ENCODE measurements at regions not wholly inside any gene's neighbourhood (a gene's known extent, or its start where the extent isn't known, plus 50 kb on each side); places are given as distances from the start of the nearest gene placed in this dataset.

- Histone ChIP-seq H3K27ac (no peak overlapping the region), H3K4me3 (no peak overlapping the region), H3K36me3 (ENCODE audit: insufficient read depth, low read length) (no peaks in the 10 kb centered on the region), H3K9ac (ENCODE audit: insufficient read length) (no peak overlapping the region), H3K9me3 (ENCODE audit: low read depth, low read length) (no peaks in the 10 kb centered on the region)
- DNase-seq (ENCODE audit: low read depth, low spot score), result no peak
- TF ChIP-seq EZH2 (IDR thresholded peaks at IDR 0.05) (no peak), POLR2AphosphoS5 (IDR thresholded peaks at IDR 0.05; ENCODE audit: borderline replicate concordance, low read depth, low read length) (no peak), FOXP2 (optimal IDR thresholded peaks at IDR 0.05; ENCODE audit: control extremely low read depth, extremely low read length, insufficient read depth) (no peak)
Measured at GRCh38 chr4:107133965-107134653, 98.0 kb upstream of the DKK2 start.

GRCh38 chr4:107131295-107131694 is 95.2 kb upstream of the DKK2 start:
- H3K36me3 ChIP-seq (ENCODE audit: insufficient read depth, low read length), result no peaks in the 10 kb centered on the region
- no peaks in the 10 kb centered on the region for H3K9me3 ChIP-seq (ENCODE audit: low read depth, low read length)
- H3K27ac ChIP-seq, result no peak overlapping the region
- H3K4me3 ChIP-seq, result no peak overlapping the region
- no peak for TF ChIP-seq FOXP2 (optimal IDR thresholded peaks at IDR 0.05; ENCODE audit: control extremely low read depth, extremely low read length, insufficient read depth)
- no peak for TF ChIP-seq POLR2AphosphoS5 (IDR thresholded peaks at IDR 0.05; ENCODE audit: borderline replicate concordance, low read depth, low read length)
- no peak for TF ChIP-seq EZH2 (IDR thresholded peaks at IDR 0.05)
- H3K9ac ChIP-seq (ENCODE audit: insufficient read length), result no peak overlapping the region
- DNase-seq (ENCODE audit: low read depth, low spot score), result no peak

- no peak overlapping the region for H3K9ac ChIP-seq (ENCODE audit: insufficient read length)
- no peaks in the 10 kb centered on the region for H3K36me3 ChIP-seq (ENCODE audit: insufficient read depth, low read length)
- no peaks in the 10 kb centered on the region for H3K9me3 ChIP-seq (ENCODE audit: low read depth, low read length)
- no peak overlapping the region for H3K27ac ChIP-seq
- no peak for DNase-seq (ENCODE audit: low read depth, low spot score)
- no peak for TF ChIP-seq FOXP2 (optimal IDR thresholded peaks at IDR 0.05; ENCODE audit: control extremely low read depth, extremely low read length, insufficient read depth)
- TF ChIP-seq EZH2 (IDR thresholded peaks at IDR 0.05), result no peak
- no peak for TF ChIP-seq POLR2AphosphoS5 (IDR thresholded peaks at IDR 0.05; ENCODE audit: borderline replicate concordance, low read depth, low read length)
- no peak overlapping the region for H3K4me3 ChIP-seq
Measured at GRCh38 chr4:107130157-107130556, 94.0 kb upstream of the DKK2 start.

- TF ChIP-seq EZH2 (IDR thresholded peaks at IDR 0.05) (no peak), FOXP2 (optimal IDR thresholded peaks at IDR 0.05; ENCODE audit: control extremely low read depth, extremely low read length, insufficient read depth) (no peak), POLR2AphosphoS5 (IDR thresholded peaks at IDR 0.05; ENCODE audit: borderline replicate concordance, low read depth, low read length) (no peak)
- DNase-seq (ENCODE audit: low read depth, low spot score), result no peak
Measured at GRCh38 chr4:107129611-107130010, 93.5 kb upstream of the DKK2 start.

GRCh38 chr4:107129076-107129475 is 93.0 kb upstream of the DKK2 start:
- Histone ChIP-seq H3K27ac (no peak overlapping the region), H3K4me3 (no peak overlapping the region), H3K36me3 (ENCODE audit: insufficient read depth, low read length) (no peaks in the 10 kb centered on the region), H3K9me3 (ENCODE audit: low read depth, low read length) (no peaks in the 10 kb centered on the region), H3K9ac (ENCODE audit: insufficient read length) (no peak overlapping the region)
- no peak for DNase-seq (ENCODE audit: low read depth, low spot score)
- no peak for TF ChIP-seq POLR2AphosphoS5 (IDR thresholded peaks at IDR 0.05; ENCODE audit: borderline replicate concordance, low read depth, low read length)
- no peak for TF ChIP-seq FOXP2 (optimal IDR thresholded peaks at IDR 0.05; ENCODE audit: control extremely low read depth, extremely low read length, insufficient read depth)
- no peak for TF ChIP-seq EZH2 (IDR thresholded peaks at IDR 0.05)

More at GRCh38 chr4:107129611-107130010, 93.5 kb upstream of the DKK2 start:
- Histone ChIP-seq H3K9ac (ENCODE audit: insufficient read length) (no peak overlapping the region), H3K27ac (no peak overlapping the region), H3K4me3 (no peak overlapping the region), H3K36me3 (ENCODE audit: insufficient read depth, low read length) (no peaks in the 10 kb centered on the region), H3K9me3 (ENCODE audit: low read depth, low read length) (no peaks in the 10 kb centered on the region)

- no peak overlapping the region for H3K4me3 ChIP-seq
- no peak for TF ChIP-seq FOXP2 (optimal IDR thresholded peaks at IDR 0.05; ENCODE audit: control extremely low read depth, extremely low read length, insufficient read depth)
- no peak for TF ChIP-seq EZH2 (IDR thresholded peaks at IDR 0.05)
- TF ChIP-seq POLR2AphosphoS5 (IDR thresholded peaks at IDR 0.05; ENCODE audit: borderline replicate concordance, low read depth, low read length), result no peak
- no peak overlapping the region for H3K9ac ChIP-seq (ENCODE audit: insufficient read length)
- no peaks in the 10 kb centered on the region for H3K9me3 ChIP-seq (ENCODE audit: low read depth, low read length)
- no peak overlapping the region for H3K27ac ChIP-seq
- DNase-seq (ENCODE audit: low read depth, low spot score), result no peak
- H3K36me3 ChIP-seq (ENCODE audit: insufficient read depth, low read length), result no peaks in the 10 kb centered on the region
Measured at GRCh38 chr4:107128116-107128515, 92.0 kb upstream of the DKK2 start.

- H3K36me3 ChIP-seq (ENCODE audit: insufficient read depth, low read length), result no peaks in the 10 kb centered on the region
- no peak overlapping the region for H3K9ac ChIP-seq (ENCODE audit: insufficient read length)
- no peaks in the 10 kb centered on the region for H3K9me3 ChIP-seq (ENCODE audit: low read depth, low read length)
- H3K4me3 ChIP-seq, result no peak overlapping the region
- H3K27ac ChIP-seq, result no peak overlapping the region
- TF ChIP-seq POLR2AphosphoS5 (IDR thresholded peaks at IDR 0.05; ENCODE audit: borderline replicate concordance, low read depth, low read length), result no peak
- no peak for TF ChIP-seq FOXP2 (optimal IDR thresholded peaks at IDR 0.05; ENCODE audit: control extremely low read depth, extremely low read length, insufficient read depth)
- DNase-seq (ENCODE audit: low read depth, low spot score), result no peak
Measured at GRCh38 chr4:107125496-107125895, 89.4 kb upstream of the DKK2 start.

GRCh38 chr4:107122736-107123135 is 86.6 kb upstream of the DKK2 start:
- no peak overlapping the region for H3K9ac ChIP-seq (ENCODE audit: insufficient read length)
- no peak overlapping the region for H3K4me3 ChIP-seq
- no peak for DNase-seq (ENCODE audit: low read depth, low spot score)
- H3K9me3 ChIP-seq (ENCODE audit: low read depth, low read length), result no peaks in the 10 kb centered on the region
- no peak for TF ChIP-seq FOXP2 (optimal IDR thresholded peaks at IDR 0.05; ENCODE audit: control extremely low read depth, extremely low read length, insufficient read depth)
- no peak for TF ChIP-seq POLR2AphosphoS5 (IDR thresholded peaks at IDR 0.05; ENCODE audit: borderline replicate concordance, low read depth, low read length)
- no peak for TF ChIP-seq EZH2 (IDR thresholded peaks at IDR 0.05)
- no peak overlapping the region for H3K27ac ChIP-seq
- no peaks in the 10 kb centered on the region for H3K36me3 ChIP-seq (ENCODE audit: insufficient read depth, low read length)

GRCh38 chr4:107120661-107121060 is 84.5 kb upstream of the DKK2 start:
- no peak for TF ChIP-seq FOXP2 (optimal IDR thresholded peaks at IDR 0.05; ENCODE audit: control extremely low read depth, extremely low read length, insufficient read depth)
- TF ChIP-seq EZH2 (IDR thresholded peaks at IDR 0.05), result no peak
- TF ChIP-seq POLR2AphosphoS5 (IDR thresholded peaks at IDR 0.05; ENCODE audit: borderline replicate concordance, low read depth, low read length), result no peak

More at GRCh38 chr4:107120661-107121060, 84.5 kb upstream of the DKK2 start:
- no peak for DNase-seq (ENCODE audit: low read depth, low spot score)
- H3K27ac ChIP-seq, result peak overlapping the region; percentile 79
- no peaks in the 10 kb centered on the region for H3K9me3 ChIP-seq (ENCODE audit: low read depth, low read length)
- peak overlapping the region; percentile 49 for H3K4me3 ChIP-seq
- peak overlapping the region; percentile 52 for H3K9ac ChIP-seq (ENCODE audit: insufficient read length)
- no peaks in the 10 kb centered on the region for H3K36me3 ChIP-seq (ENCODE audit: insufficient read depth, low read length)

Data from SK-N-MC (cell line).